HCT116 (cell line): ENCODE measurements at regions not wholly inside any gene's neighbourhood (a gene's known extent, or its start where the extent isn't known, plus 50 kb on each side); places are given as distances from the start of the nearest gene placed in this dataset.

ENCODE experiments used
- ATAC-seq: fragments of 200-7000 bp; cut with Tn5 transposase; 2 replicates; pipeline ENCODE4 v1.9.1; 2020; ENCODE audit warnings: mild to moderate bottlenecking, moderate library complexity
- BruUV-seq: library from RNA; stranded (reverse); fragments of 400-500 nt; replicated peaks from 2 replicates; lab custom pipeline; 2021; lab: Mats Ljungman, UMichigan
- CTCF ChIA-PET: fragments of 300-600 bp; sonication (Branson Sonifier 250); formaldehyde crosslinking; loops from one replicate; lab custom pipeline; 2021; ENCODE audit warnings: antibody characterized with exemption; lab: Charles Lee
- POLR2A ChIA-PET: fragments of 300-600, 350-600 bp; sonication (Branson Sonifier 250); formaldehyde crosslinking; loops from one replicate; lab custom pipeline; 2021; ENCODE audit warnings: antibody characterized with exemption; lab: Charles Lee
- RAD21 ChIA-PET, 2 experiments: fragments of 300-600 bp; sonication (Branson Sonifier 250); formaldehyde crosslinking; loops; one replicate each; lab custom pipeline; 2023; ENCODE audit warnings: low total read pairs in 2 of 2; ENCODE audit not compliant: uncharacterized antibody in 2 of 2, unreplicated experiment in 2 of 2, low non-redundant PET in 1 of 2; lab: Charles Lee
- DNase-seq: peaks from one replicate; pipeline ENCODE4 v3.0.0-alpha.2; 2010; ENCODE audit warnings: low read depth, low spot score
- H2AFZ ChIP-seq: fragments of 200-600 bp; shearing (Covaris generic), sonication (generic); 2 replicates; pipeline ENCODE4 v1.6.1; 2017; ENCODE audit warnings: low read depth, mixed run types, mixed read lengths, antibody characterized with exemption, low read length; ENCODE audit not compliant: poor library complexity, severe bottlenecking
- H3K27ac ChIP-seq: 2 replicates; pipeline ENCODE4 v1.5.1; 2012; ENCODE audit warnings: low read depth, low read length
- H3K27me3 ChIP-seq: fragments of 200-600 bp; sonication (generic); 2 replicates; pipeline ENCODE4 v1.6.1; 2016; ENCODE audit warnings: mixed run types, low read length, mixed read lengths; ENCODE audit not compliant: insufficient read depth
- H3K36me3 ChIP-seq, 2 experiments: fragments of 200-500 bp in 1 of 2; fragments of 200-600 bp in 1 of 2; sonication (Bioruptor generic) in 1 of 2; sonication (generic) in 1 of 2; 2 replicates each; pipeline versions ENCODE4 v1.5.1 to v1.6.1; 2014 to 2016; ENCODE audit warnings: low read length in 2 of 2, inconsistent platforms in 1 of 2, mixed read lengths in 1 of 2, mixed run types in 1 of 2; ENCODE audit not compliant: insufficient read depth in 2 of 2, control insufficient read depth in 1 of 2
- H3K4me1 ChIP-seq, 2 experiments: fragments of 200-600 bp in 1 of 2; sonication (generic) in 1 of 2; 2 replicates each; pipeline versions ENCODE4 v1.5.1 to v1.6.1; 2012 to 2017; ENCODE audit warnings: low read length in 2 of 2, inconsistent platforms in 1 of 2, mild to moderate bottlenecking in 1 of 2, mixed read lengths in 1 of 2, mixed run types in 1 of 2, moderate library complexity in 1 of 2; ENCODE audit not compliant: insufficient read depth in 2 of 2, control insufficient read depth in 1 of 2
- H3K4me2 ChIP-seq: fragments of 200-600 bp; sonication (generic); 2 replicates; pipeline ENCODE4 v1.6.1; 2017; ENCODE audit warnings: mixed run types, low read length, mixed read lengths
- H3K4me3 ChIP-seq, 2 experiments: fragments of 200-600 bp in 1 of 2; sonication (generic) in 1 of 2; replicated peaks in 1 of 2; 2 replicates each; pipeline ENCODE4 v1.5.1; 2011 to 2016; ENCODE audit warnings: low read length in 2 of 2, control low read depth in 1 of 2, low read depth in 1 of 2, mild to moderate bottlenecking in 1 of 2, mixed read lengths in 1 of 2, mixed run types in 1 of 2
- H3K79me2 ChIP-seq: fragments of 200-600 bp; sonication (generic); 2 replicates; pipeline ENCODE4 v1.6.1; 2017; ENCODE audit warnings: mild to moderate bottlenecking, mixed run types, low read length, moderate library complexity, mixed read lengths; ENCODE audit not compliant: insufficient read depth
- H3K9ac ChIP-seq: fragments of 200-600 bp; sonication (generic); 2 replicates; pipeline ENCODE4 v1.6.1; 2016; ENCODE audit warnings: low read length, mixed read lengths
- H3K9me2 ChIP-seq: fragments of 200-600 bp; sonication (generic), shearing (Covaris generic); 2 replicates; pipeline ENCODE4 v1.6.1; 2017; ENCODE audit warnings: mixed run types, mild to moderate bottlenecking, moderate library complexity; ENCODE audit not compliant: insufficient read depth
- H3K9me3 ChIP-seq, 2 experiments: fragments of 200-500 bp in 1 of 2; fragments of 200-600 bp in 1 of 2; sonication (Bioruptor generic) in 1 of 2; sonication (generic) in 1 of 2; 2 replicates each; pipeline ENCODE4 v1.6.1; 2014 to 2017; ENCODE audit warnings: low read length in 2 of 2, mixed read lengths in 2 of 2, inconsistent platforms in 1 of 2, low read depth in 1 of 2, mild to moderate bottlenecking in 1 of 2, mixed run types in 1 of 2, moderate library complexity in 1 of 2; ENCODE audit not compliant: control insufficient read depth in 1 of 2, insufficient read depth in 1 of 2
- H4K20me1 ChIP-seq: fragments of 200-600 bp; sonication (generic), shearing (Covaris generic); 2 replicates; pipeline ENCODE4 v1.6.1; 2017; ENCODE audit warnings: mixed run types, mild to moderate bottlenecking, moderate library complexity; ENCODE audit not compliant: insufficient read depth
- ELF1 ChIP-seq: IDR thresholded peaks from 2 replicates; pipeline ENCODE4 v1.6.1; 2012; ENCODE audit warnings: low read depth, borderline replicate concordance
- JUND ChIP-seq: IDR thresholded peaks from 2 replicates; pipeline ENCODE4 v1.6.1; 2012
- SRF ChIP-seq: IDR thresholded peaks from 2 replicates; pipeline ENCODE4 v1.6.1; 2012; ENCODE audit warnings: low read depth
- YY1 ChIP-seq: IDR thresholded peaks from 2 replicates; pipeline ENCODE4 v1.6.1; 2011; ENCODE audit warnings: low read length, low read depth, moderate library complexity, mild to moderate bottlenecking; ENCODE audit not compliant: insufficient replicate concordance; ENCODE audit errors: extremely low read depth
- intact Hi-C: fragments of 100-400 bp; cut with micrococcal nuclease; formaldehyde crosslinking; loops from 2 replicates; pipeline ENCODE4 v1.10.0; 2022
- TF ChIP-seq, protein P1 (sequence below), 3 experiments: fragments of 200-600 bp in 1 of 3; sonication (generic) in 1 of 3; IDR thresholded peaks in 2 of 3; conservative IDR thresholded peaks in 1 of 3; 2 replicates each; pipeline ENCODE4 v1.5.1; 2012 to 2017; ENCODE audit warnings: low read depth in 2 of 3, low read length in 2 of 3, antibody characterized with exemption in 1 of 3, borderline replicate concordance in 1 of 3, control low read depth in 1 of 3, mild to moderate bottlenecking in 1 of 3, mixed read lengths in 1 of 3, mixed run types in 1 of 3, moderate library complexity in 1 of 3; ENCODE audit not compliant: insufficient read depth in 1 of 3

- ChIA-PET POLR2A (no interaction called here), CTCF (no interaction called here), RAD21 (no interaction called here)
- H3K27ac ChIP-seq: no peak overlapping the region
- ATAC-seq (no peak), DNase-seq (no peak)
- no peaks in the 10 kb centered on the region; the same call in 1 of the 2 replicates for H3K27me3 ChIP-seq
- no peaks in the 10 kb centered on the region for H3K9me2 ChIP-seq
- H3K9me3 ChIP-seq: no peaks in the 10 kb centered on the region
- no peak overlapping the region for H3K4me2 ChIP-seq
- no peak overlapping the region for H2AFZ ChIP-seq
- no peaks in the 10 kb centered on the region for H4K20me1 ChIP-seq
- intact Hi-C loops: no loop called here
- H3K4me3 ChIP-seq: no peak overlapping the region
- H3K4me1 ChIP-seq: no peaks in the 10 kb centered on the region
- TF ChIP-seq, protein P1, sequence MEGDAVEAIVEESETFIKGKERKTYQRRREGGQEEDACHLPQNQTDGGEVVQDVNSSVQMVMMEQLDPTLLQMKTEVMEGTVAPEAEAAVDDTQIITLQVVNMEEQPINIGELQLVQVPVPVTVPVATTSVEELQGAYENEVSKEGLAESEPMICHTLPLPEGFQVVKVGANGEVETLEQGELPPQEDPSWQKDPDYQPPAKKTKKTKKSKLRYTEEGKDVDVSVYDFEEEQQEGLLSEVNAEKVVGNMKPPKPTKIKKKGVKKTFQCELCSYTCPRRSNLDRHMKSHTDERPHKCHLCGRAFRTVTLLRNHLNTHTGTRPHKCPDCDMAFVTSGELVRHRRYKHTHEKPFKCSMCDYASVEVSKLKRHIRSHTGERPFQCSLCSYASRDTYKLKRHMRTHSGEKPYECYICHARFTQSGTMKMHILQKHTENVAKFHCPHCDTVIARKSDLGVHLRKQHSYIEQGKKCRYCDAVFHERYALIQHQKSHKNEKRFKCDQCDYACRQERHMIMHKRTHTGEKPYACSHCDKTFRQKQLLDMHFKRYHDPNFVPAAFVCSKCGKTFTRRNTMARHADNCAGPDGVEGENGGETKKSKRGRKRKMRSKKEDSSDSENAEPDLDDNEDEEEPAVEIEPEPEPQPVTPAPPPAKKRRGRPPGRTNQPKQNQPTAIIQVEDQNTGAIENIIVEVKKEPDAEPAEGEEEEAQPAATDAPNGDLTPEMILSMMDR (IDR thresholded peaks at IDR 0.05 in 2 of 3, conservative IDR thresholded peaks at IDR 0.05 in 1 of 3; ENCODE audit: borderline replicate concordance in 1 of 3, insufficient read depth in 1 of 3, low read depth in 2 of 3, low read length in 2 of 3): no peak
- TF ChIP-seq YY1 (no peak), SRF (no peak), JUND (no peak)
- no peaks in the 10 kb centered on the region for H3K79me2 ChIP-seq
- no TSS peak for BruUV-seq
- H3K36me3 ChIP-seq: no peaks in the 10 kb centered on the region
- H3K9ac ChIP-seq: no peak overlapping the region
Observed at GRCh38 chr11:120035756-120036155, 102.2 kb downstream of the TRIM29 start.

- H3K4me2 ChIP-seq: no peak overlapping the region
- H3K27ac ChIP-seq: no peak overlapping the region
- H2AFZ ChIP-seq: no peak overlapping the region
- no peaks in the 10 kb centered on the region for H3K4me1 ChIP-seq
- ChIA-PET RAD21 (no interaction called here), CTCF (no interaction called here)
- no peaks in the 10 kb centered on the region for H3K9me3 ChIP-seq
- DNase-seq: no peak
- no peaks in the 10 kb centered on the region for H3K36me3 ChIP-seq
- BruUV-seq: no TSS peak
- H3K9ac ChIP-seq: no peak overlapping the region
- no peak for ATAC-seq
- TF ChIP-seq ELF1: no peak
- TF ChIP-seq, all 23 proteins: peak for 0
- POLR2A ChIA-PET: no interaction called here
- no peaks in the 10 kb centered on the region; the same call in 1 of the 2 replicates for H3K27me3 ChIP-seq
- no peaks in the 10 kb centered on the region for H4K20me1 ChIP-seq
- intact Hi-C loops: no loop called here
- no peak overlapping the region for H3K4me3 ChIP-seq
- H3K79me2 ChIP-seq: no peaks in the 10 kb centered on the region
- H3K9me2 ChIP-seq: no peaks in the 10 kb centered on the region
Observed at GRCh38 chr11:120034881-120035630, 102.9 kb downstream of the TRIM29 start.
